Stimulated activated naive CD8-positive, alpha-beta T cell treated with anti-CD3 and anti-CD28 coated beads, Interleukin-15, Interleukin-2, amounts not matched to agents 100 ng/mL and 50 ng/mL, for 24 hours (primary cell): ENCODE measurements at regions not wholly inside any gene's neighbourhood (a gene's known extent, or its start where the extent isn't known, plus 50 kb on each side); places are given as distances from the start of the nearest gene placed in this dataset.
"Not testable (repeated sequence)": the region's sequence is repeated elsewhere in the genome, so short reads cannot be mapped to it uniquely, and the experiment has no call there.

Experiments
- H3K27ac Mint-ChIP-seq: one replicate; pipeline ENCODE4 v1.8.0; 2021; ENCODE audit warnings: mild to moderate bottlenecking, mixed read lengths
- H3K27me3 Mint-ChIP-seq: one replicate; pipeline ENCODE4 v1.8.0; 2021; ENCODE audit warnings: mixed read lengths
- H3K36me3 Mint-ChIP-seq: one replicate; pipeline ENCODE4 v1.8.0; 2021; ENCODE audit warnings: low read depth, mixed read lengths
- H3K4me1 Mint-ChIP-seq: one replicate; pipeline ENCODE4 v1.8.0; 2021; ENCODE audit warnings: low read depth, mixed read lengths
- H3K4me3 Mint-ChIP-seq: one replicate; pipeline ENCODE4 v1.8.0; 2021; ENCODE audit warnings: mild to moderate bottlenecking, mixed read lengths
- H3K9me3 Mint-ChIP-seq: one replicate; pipeline ENCODE4 v1.8.0; 2021; ENCODE audit warnings: mixed read lengths

- Mint-ChIP-seq H3K27me3 (no peaks in the 10 kb centered on the region), H3K9me3 (no peaks in the 10 kb centered on the region), H3K27ac (no peak overlapping the region), H3K4me1 (no peaks in the 10 kb centered on the region), H3K36me3 (no peaks in the 10 kb centered on the region), H3K4me3 (no peak overlapping the region)
These were observed 298.5 kb upstream of the KDM5D start for GRCh38 chrY:20042993-20043392.

GRCh38 chrY:20025676-20026075 is 281.1 kb upstream of the KDM5D start:
- Mint-ChIP-seq H3K4me3 (no peak overlapping the region), H3K27me3 (no peaks in the 10 kb centered on the region), H3K36me3 (no peaks in the 10 kb centered on the region), H3K27ac (no peak overlapping the region), H3K4me1 (no peaks in the 10 kb centered on the region), H3K9me3 (peaks cover 7% of the 10 kb centered on the region)

GRCh38 chrY:19993410-19993809 is 248.9 kb upstream of the KDM5D start:
- H3K4me3 Mint-ChIP-seq, H3K27ac Mint-ChIP-seq, H3K9me3 Mint-ChIP-seq, H3K36me3 Mint-ChIP-seq, H3K4me1 Mint-ChIP-seq, H3K27me3 Mint-ChIP-seq: not testable (repeated sequence)

- Mint-ChIP-seq H3K36me3 (no peaks in the 10 kb centered on the region), H3K27ac (no peak overlapping the region), H3K9me3 (no peaks in the 10 kb centered on the region), H3K4me3 (no peak overlapping the region), H3K27me3 (no peaks in the 10 kb centered on the region), H3K4me1 (no peaks in the 10 kb centered on the region)
These were observed 228.5 kb upstream of the KDM5D start for GRCh38 chrY:19973012-19973411.

GRCh38 chrY:19947702-19948101 is 203.2 kb upstream of the KDM5D start:
- H3K27ac Mint-ChIP-seq: no peak overlapping the region
- no peaks in the 10 kb centered on the region for H3K36me3 Mint-ChIP-seq
- H3K9me3 Mint-ChIP-seq: no peaks in the 10 kb centered on the region
- no peaks in the 10 kb centered on the region for H3K4me1 Mint-ChIP-seq
- H3K4me3 Mint-ChIP-seq: no peak overlapping the region
- no peaks in the 10 kb centered on the region for H3K27me3 Mint-ChIP-seq

GRCh38 chrY:19899011-19899410 is 154.5 kb upstream of the KDM5D start:
- H3K4me3 Mint-ChIP-seq: no peak overlapping the region
- no peaks in the 10 kb centered on the region for H3K27me3 Mint-ChIP-seq
- H3K4me1 Mint-ChIP-seq: no peaks in the 10 kb centered on the region
- no peaks in the 10 kb centered on the region for H3K9me3 Mint-ChIP-seq
- H3K36me3 Mint-ChIP-seq: no peaks in the 10 kb centered on the region
- no peak overlapping the region for H3K27ac Mint-ChIP-seq

- Mint-ChIP-seq H3K36me3 (no peaks in the 10 kb centered on the region), H3K27ac (no peak overlapping the region), H3K27me3 (no peaks in the 10 kb centered on the region), H3K4me3 (no peak overlapping the region), H3K4me1 (no peaks in the 10 kb centered on the region), H3K9me3 (no peaks in the 10 kb centered on the region)
These were observed 147.8 kb upstream of the KDM5D start for GRCh38 chrY:19892076-19892964.

GRCh38 chrY:19882145-19882544 is 137.6 kb upstream of the KDM5D start:
- Mint-ChIP-seq H3K9me3 (no peaks in the 10 kb centered on the region), H3K4me1 (no peaks in the 10 kb centered on the region), H3K36me3 (no peaks in the 10 kb centered on the region), H3K27me3 (no peaks in the 10 kb centered on the region), H3K4me3 (no peak overlapping the region), H3K27ac (no peak overlapping the region)

- Mint-ChIP-seq H3K4me1 (no peaks in the 10 kb centered on the region), H3K4me3 (no peak overlapping the region), H3K27me3 (no peaks in the 10 kb centered on the region), H3K9me3 (no peaks in the 10 kb centered on the region), H3K27ac (no peak overlapping the region), H3K36me3 (no peaks in the 10 kb centered on the region)
These were observed 125.2 kb upstream of the KDM5D start for GRCh38 chrY:19869715-19870114.

GRCh38 chrY:19869281-19869680 is 124.8 kb upstream of the KDM5D start:
- no peaks in the 10 kb centered on the region for H3K9me3 Mint-ChIP-seq
- no peak overlapping the region for H3K4me3 Mint-ChIP-seq
- H3K27ac Mint-ChIP-seq: no peak overlapping the region

GRCh38 chrY:19868647-19869046 is 124.1 kb upstream of the KDM5D start:
- no peaks in the 10 kb centered on the region for H3K4me1 Mint-ChIP-seq
- H3K27ac Mint-ChIP-seq: no peak overlapping the region
- no peaks in the 10 kb centered on the region for H3K27me3 Mint-ChIP-seq
- H3K9me3 Mint-ChIP-seq: no peaks in the 10 kb centered on the region
- no peaks in the 10 kb centered on the region for H3K36me3 Mint-ChIP-seq
- H3K4me3 Mint-ChIP-seq: no peak overlapping the region

More at GRCh38 chrY:19869281-19869680, 124.8 kb upstream of the KDM5D start:
- Mint-ChIP-seq H3K36me3 (no peaks in the 10 kb centered on the region), H3K4me1 (no peaks in the 10 kb centered on the region), H3K27me3 (no peaks in the 10 kb centered on the region)

- Mint-ChIP-seq H3K4me1 (peaks cover 9% of the 10 kb centered on the region), H3K36me3 (no peaks in the 10 kb centered on the region), H3K9me3 (no peaks in the 10 kb centered on the region), H3K27me3 (no peaks in the 10 kb centered on the region), H3K27ac (no peak overlapping the region), H3K4me3 (no peak overlapping the region)
These were observed 112.1 kb upstream of the KDM5D start for GRCh38 chrY:19856474-19857135.

GRCh38 chrY:19842972-19843371 is 98.4 kb upstream of the KDM5D start:
- no peak overlapping the region for H3K27ac Mint-ChIP-seq
- H3K4me1 Mint-ChIP-seq: no peaks in the 10 kb centered on the region
- no peaks in the 10 kb centered on the region for H3K9me3 Mint-ChIP-seq
- no peak overlapping the region for H3K4me3 Mint-ChIP-seq
- no peaks in the 10 kb centered on the region for H3K36me3 Mint-ChIP-seq
- H3K27me3 Mint-ChIP-seq: no peaks in the 10 kb centered on the region

- no peaks in the 10 kb centered on the region for H3K9me3 Mint-ChIP-seq
- no peaks in the 10 kb centered on the region for H3K36me3 Mint-ChIP-seq
- no peak overlapping the region for H3K4me3 Mint-ChIP-seq
- H3K27me3 Mint-ChIP-seq: no peaks in the 10 kb centered on the region
- no peaks in the 10 kb centered on the region for H3K4me1 Mint-ChIP-seq
- no peak overlapping the region for H3K27ac Mint-ChIP-seq
These were observed 79.6 kb upstream of the KDM5D start for GRCh38 chrY:19824136-19824535.

GRCh38 chrY:19818546-19818945 is 74.0 kb upstream of the KDM5D start:
- Mint-ChIP-seq H3K36me3 (no peaks in the 10 kb centered on the region), H3K4me1 (peaks cover 4% of the 10 kb centered on the region), H3K27ac (no peak overlapping the region), H3K27me3 (no peaks in the 10 kb centered on the region), H3K9me3 (no peaks in the 10 kb centered on the region), H3K4me3 (no peak overlapping the region)
